ENCODE measurements at regions not wholly inside any gene's neighbourhood (a gene's known extent, or its start where the extent isn't known, plus 50 kb on each side); places are given as distances from the start of the nearest gene placed in this dataset.

DNA sequence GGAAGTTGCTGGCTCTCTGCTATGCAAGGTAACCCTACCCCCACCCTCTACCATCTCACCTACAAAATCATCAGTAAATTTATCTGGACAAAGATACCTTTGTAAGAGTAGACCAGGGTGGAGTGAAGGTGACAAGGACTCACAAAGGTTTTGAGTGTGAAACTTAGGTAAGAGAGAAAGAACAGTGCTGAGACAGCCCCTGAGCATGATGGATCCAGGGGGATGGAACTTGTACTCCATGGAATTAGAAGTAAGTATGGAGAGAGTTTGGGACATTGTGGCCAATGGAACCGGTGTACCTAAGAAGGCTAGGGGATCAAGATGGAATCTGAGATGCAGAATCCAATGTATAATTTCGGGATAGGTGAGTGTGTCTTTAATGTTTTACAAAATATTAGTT lies 153.0 kb upstream of the NSMCE3 start:
- TF ChIP-seq, protein P1, sequence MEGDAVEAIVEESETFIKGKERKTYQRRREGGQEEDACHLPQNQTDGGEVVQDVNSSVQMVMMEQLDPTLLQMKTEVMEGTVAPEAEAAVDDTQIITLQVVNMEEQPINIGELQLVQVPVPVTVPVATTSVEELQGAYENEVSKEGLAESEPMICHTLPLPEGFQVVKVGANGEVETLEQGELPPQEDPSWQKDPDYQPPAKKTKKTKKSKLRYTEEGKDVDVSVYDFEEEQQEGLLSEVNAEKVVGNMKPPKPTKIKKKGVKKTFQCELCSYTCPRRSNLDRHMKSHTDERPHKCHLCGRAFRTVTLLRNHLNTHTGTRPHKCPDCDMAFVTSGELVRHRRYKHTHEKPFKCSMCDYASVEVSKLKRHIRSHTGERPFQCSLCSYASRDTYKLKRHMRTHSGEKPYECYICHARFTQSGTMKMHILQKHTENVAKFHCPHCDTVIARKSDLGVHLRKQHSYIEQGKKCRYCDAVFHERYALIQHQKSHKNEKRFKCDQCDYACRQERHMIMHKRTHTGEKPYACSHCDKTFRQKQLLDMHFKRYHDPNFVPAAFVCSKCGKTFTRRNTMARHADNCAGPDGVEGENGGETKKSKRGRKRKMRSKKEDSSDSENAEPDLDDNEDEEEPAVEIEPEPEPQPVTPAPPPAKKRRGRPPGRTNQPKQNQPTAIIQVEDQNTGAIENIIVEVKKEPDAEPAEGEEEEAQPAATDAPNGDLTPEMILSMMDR (conservative IDR thresholded peaks at IDR 0.05; ENCODE audit: low read depth, low read length): no peak
- no peak for TF ChIP-seq EZH2 (IDR thresholded peaks at IDR 0.05; ENCODE audit: borderline replicate concordance, low read depth, low read length, poor library complexity, severe bottlenecking)

All from A673 (cell line).